GM06990 (cell line): ENCODE measurements at regions not wholly inside any gene's neighbourhood (a gene's known extent, or its start where the extent isn't known, plus 50 kb on each side); places are given as distances from the start of the nearest gene placed in this dataset.

Experiments used
- DNase-seq: peaks from one replicate; pipeline ENCODE4 v3.0.0-alpha.2; 2011; ENCODE audit not compliant: insufficient read length; ENCODE audit errors: extremely low read depth
- H3K27me3 ChIP-seq: replicated peaks from 2 replicates; pipeline ENCODE4 v1.6.0; 2011; ENCODE audit warnings: low read length; ENCODE audit not compliant: control insufficient read depth, insufficient read depth
- H3K36me3 ChIP-seq: 2 replicates; pipeline ENCODE4 v1.5.1; 2011; ENCODE audit warnings: low read length; ENCODE audit not compliant: control insufficient read depth, insufficient read depth
- H3K4me3 ChIP-seq: replicated peaks from 2 replicates; pipeline ENCODE4 v1.5.1; 2011; ENCODE audit warnings: low read depth, mild to moderate bottlenecking, control low read depth, low read length
- TF ChIP-seq, protein P1 (sequence below): IDR thresholded peaks from 2 replicates; pipeline ENCODE4 v1.5.1; 2011; ENCODE audit warnings: low read length, control low read depth, mild to moderate bottlenecking, inconsistent platforms; ENCODE audit not compliant: insufficient read depth, poor library complexity, severe bottlenecking

GRCh38 chr2:125576558-125576957 lies 1079.4 kb upstream of the GYPC start:
- H3K36me3 ChIP-seq: no peaks in the 10 kb centered on the region
- H3K4me3 ChIP-seq: no peak overlapping the region
- TF ChIP-seq, protein P1, sequence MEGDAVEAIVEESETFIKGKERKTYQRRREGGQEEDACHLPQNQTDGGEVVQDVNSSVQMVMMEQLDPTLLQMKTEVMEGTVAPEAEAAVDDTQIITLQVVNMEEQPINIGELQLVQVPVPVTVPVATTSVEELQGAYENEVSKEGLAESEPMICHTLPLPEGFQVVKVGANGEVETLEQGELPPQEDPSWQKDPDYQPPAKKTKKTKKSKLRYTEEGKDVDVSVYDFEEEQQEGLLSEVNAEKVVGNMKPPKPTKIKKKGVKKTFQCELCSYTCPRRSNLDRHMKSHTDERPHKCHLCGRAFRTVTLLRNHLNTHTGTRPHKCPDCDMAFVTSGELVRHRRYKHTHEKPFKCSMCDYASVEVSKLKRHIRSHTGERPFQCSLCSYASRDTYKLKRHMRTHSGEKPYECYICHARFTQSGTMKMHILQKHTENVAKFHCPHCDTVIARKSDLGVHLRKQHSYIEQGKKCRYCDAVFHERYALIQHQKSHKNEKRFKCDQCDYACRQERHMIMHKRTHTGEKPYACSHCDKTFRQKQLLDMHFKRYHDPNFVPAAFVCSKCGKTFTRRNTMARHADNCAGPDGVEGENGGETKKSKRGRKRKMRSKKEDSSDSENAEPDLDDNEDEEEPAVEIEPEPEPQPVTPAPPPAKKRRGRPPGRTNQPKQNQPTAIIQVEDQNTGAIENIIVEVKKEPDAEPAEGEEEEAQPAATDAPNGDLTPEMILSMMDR: no peak
- no peak for DNase-seq
- H3K27me3 ChIP-seq: no peaks in the 10 kb centered on the region

DNA sequence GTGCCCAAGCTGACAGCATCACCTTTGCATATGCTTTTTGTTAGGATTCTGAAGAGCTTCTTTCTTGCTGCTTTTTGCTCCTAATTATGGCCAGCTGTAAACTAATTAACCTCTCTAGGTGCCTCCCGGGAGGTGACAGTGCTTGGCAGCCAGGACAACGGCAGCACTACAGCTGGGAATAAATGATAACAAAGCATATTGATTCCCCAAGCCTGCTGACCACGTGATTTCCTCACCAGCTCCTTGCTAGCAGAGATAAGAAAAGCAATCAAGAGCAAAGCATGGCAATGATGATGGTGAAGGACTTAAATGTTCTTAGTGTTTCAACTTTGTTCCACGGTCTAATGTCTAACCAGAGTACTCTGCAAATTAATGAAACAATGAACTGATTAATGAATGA lies 1074.4 kb upstream of the GYPC start:
- TF ChIP-seq, protein P1: no peak
- H3K36me3 ChIP-seq: no peaks in the 10 kb centered on the region
- DNase-seq: no peak
- no peaks in the 10 kb centered on the region for H3K27me3 ChIP-seq
- no peak overlapping the region for H3K4me3 ChIP-seq

GRCh38 chr2:125582516-125582915 lies 1073.4 kb upstream of the GYPC start:
- TF ChIP-seq, protein P1: no peak
- DNase-seq: no peak
- Histone ChIP-seq H3K27me3 (no peaks in the 10 kb centered on the region), H3K4me3 (no peak overlapping the region), H3K36me3 (no peaks in the 10 kb centered on the region)

GRCh38 chr2:125584732-125585131 lies 1071.2 kb upstream of the GYPC start:
- Histone ChIP-seq H3K36me3 (no peaks in the 10 kb centered on the region), H3K4me3 (no peak overlapping the region), H3K27me3 (no peaks in the 10 kb centered on the region)
- no peak for DNase-seq
- TF ChIP-seq, protein P1: no peak

- no peaks in the 10 kb centered on the region for H3K27me3 ChIP-seq
- no peak for DNase-seq
- H3K36me3 ChIP-seq: no peaks in the 10 kb centered on the region
- TF ChIP-seq, protein P1: no peak
- H3K4me3 ChIP-seq: no peak overlapping the region
Measured at GRCh38 chr2:125588780-125589179, 1067.2 kb upstream of the GYPC start.

GRCh38 chr2:125591954-125592353 lies 1064.0 kb upstream of the GYPC start:
- TF ChIP-seq, protein P1: no peak
- DNase-seq: no peak
- no peaks in the 10 kb centered on the region for H3K36me3 ChIP-seq
- H3K27me3 ChIP-seq: no peaks in the 10 kb centered on the region
- H3K4me3 ChIP-seq: no peak overlapping the region
